BLaER1 (cell line): ENCODE measurements at regions not wholly inside any gene's neighbourhood (a gene's known extent, or its start where the extent isn't known, plus 50 kb on each side); places are given as distances from the start of the nearest gene placed in this dataset.

Experiments used
- H3K27ac ChIP-seq: shearing (Covaris generic); formaldehyde crosslinking; 2 replicates; pipeline ENCODE4 v1.8.1; 2022
- H3K27me3 ChIP-seq: shearing (Covaris generic); formaldehyde crosslinking; 2 replicates; pipeline ENCODE4 v1.8.1; 2022
- H3K36me3 ChIP-seq: shearing (Covaris generic); formaldehyde crosslinking; 2 replicates; pipeline ENCODE4 v1.8.1; 2022
- H3K4me1 ChIP-seq: shearing (Covaris generic); formaldehyde crosslinking; 2 replicates; pipeline ENCODE4 v1.8.1; 2022
- H3K4me2 ChIP-seq: shearing (Covaris generic); formaldehyde crosslinking; 2 replicates; pipeline ENCODE4 v1.8.1; 2022
- H3K4me3 ChIP-seq: shearing (Covaris generic); formaldehyde crosslinking; 2 replicates; pipeline ENCODE4 v1.8.1; 2022
- H3K9ac ChIP-seq: shearing (Covaris generic); formaldehyde crosslinking; 2 replicates; pipeline ENCODE4 v1.8.1; 2022
- H3K9me3 ChIP-seq: shearing (Covaris generic); formaldehyde crosslinking; 2 replicates; pipeline ENCODE4 v1.8.1; 2022
- H4K20me1 ChIP-seq: shearing (Covaris generic); formaldehyde crosslinking; 2 replicates; pipeline ENCODE4 v1.8.1; 2022
- Cebpa-rat ChIP-seq: shearing (Covaris generic); IDR thresholded peaks from 2 replicates; pipeline ENCODE4 v1.8.1; 2022

DNA sequence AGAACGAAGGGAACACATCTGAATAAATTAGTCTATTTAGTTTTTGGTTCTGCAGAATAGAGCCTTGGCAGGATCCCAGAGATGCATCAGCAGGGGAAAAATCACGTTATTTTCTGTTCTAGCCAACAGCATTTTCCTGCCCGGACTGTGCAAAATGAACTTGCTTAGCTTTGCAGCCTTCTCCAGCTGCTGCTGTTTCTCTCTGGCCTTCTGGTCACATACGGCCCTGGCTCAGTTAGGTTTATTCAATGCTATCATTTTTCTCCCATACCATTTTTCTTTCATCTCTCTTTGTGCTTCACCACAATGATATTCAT, 110.4 kb upstream of the KL start:
- Histone ChIP-seq H3K9me3 (no peaks in the 10 kb centered on the region), H3K4me2 (no peak overlapping the region), H3K4me1 (no peaks in the 10 kb centered on the region), H3K36me3 (no peaks in the 10 kb centered on the region), H3K9ac (no peak overlapping the region), H3K27me3 (no peaks in the 10 kb centered on the region), H4K20me1 (no peaks in the 10 kb centered on the region), H3K4me3 (no peak overlapping the region), H3K27ac (no peak overlapping the region)
- TF ChIP-seq Cebpa-rat, result no peak

DNA sequence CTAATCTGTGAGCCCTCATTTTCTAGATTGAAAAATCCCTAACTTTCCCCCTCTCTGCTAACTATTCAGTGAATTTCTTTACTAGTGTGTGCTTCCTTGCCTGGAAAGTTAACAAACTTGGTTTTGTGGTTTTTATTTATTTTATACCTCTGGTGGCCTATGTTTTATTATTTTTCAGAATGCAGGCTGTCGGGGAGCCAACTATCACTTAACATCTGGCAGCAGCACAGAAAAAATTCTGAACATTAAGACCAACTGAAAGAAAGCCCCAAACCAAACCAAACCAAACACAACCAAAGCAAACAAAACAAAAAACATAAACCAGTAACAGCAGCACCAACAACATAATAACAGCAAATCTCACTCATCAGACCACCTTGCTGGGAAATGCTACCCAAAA, 109.0 kb upstream of the KL start:
- TF ChIP-seq Cebpa-rat, result no peak

DNA sequence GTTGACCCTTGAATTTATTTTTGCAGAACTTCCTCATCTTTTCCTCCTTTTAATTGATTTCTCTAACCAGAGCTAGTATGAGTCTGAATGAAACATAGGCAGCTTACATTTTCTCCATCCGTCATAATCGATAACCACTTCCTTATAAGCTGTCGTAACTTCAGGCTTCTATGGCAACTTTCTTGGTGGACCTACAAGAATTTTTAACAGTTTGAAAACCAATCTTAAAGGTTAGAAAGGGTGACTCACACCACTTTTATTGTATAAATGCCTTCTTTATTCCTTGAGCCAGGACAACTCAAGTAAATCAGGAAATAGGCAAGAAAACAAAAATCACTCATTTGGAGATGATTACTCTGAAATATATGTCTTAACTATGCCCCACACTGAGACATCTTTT, 105.7 kb upstream of the KL start:
- H3K36me3 ChIP-seq, result no peaks in the 10 kb centered on the region
- H4K20me1 ChIP-seq, result no peaks in the 10 kb centered on the region
- no peak overlapping the region for H3K9ac ChIP-seq
- no peak overlapping the region for H3K4me3 ChIP-seq
- no peak overlapping the region for H3K27ac ChIP-seq
- no peak for TF ChIP-seq Cebpa-rat
- no peak overlapping the region for H3K4me2 ChIP-seq
- H3K9me3 ChIP-seq, result no peaks in the 10 kb centered on the region
- no peaks in the 10 kb centered on the region for H3K27me3 ChIP-seq
- H3K4me1 ChIP-seq, result no peaks in the 10 kb centered on the region

More for the DNA sequence above, 109.0 kb upstream of the KL start:
- Histone ChIP-seq H4K20me1 (no peaks in the 10 kb centered on the region), H3K4me3 (no peak overlapping the region), H3K9ac (no peak overlapping the region), H3K4me1 (no peaks in the 10 kb centered on the region), H3K27me3 (no peaks in the 10 kb centered on the region), H3K27ac (no peak overlapping the region), H3K36me3 (no peaks in the 10 kb centered on the region), H3K9me3 (no peaks in the 10 kb centered on the region), H3K4me2 (no peak overlapping the region)

DNA sequence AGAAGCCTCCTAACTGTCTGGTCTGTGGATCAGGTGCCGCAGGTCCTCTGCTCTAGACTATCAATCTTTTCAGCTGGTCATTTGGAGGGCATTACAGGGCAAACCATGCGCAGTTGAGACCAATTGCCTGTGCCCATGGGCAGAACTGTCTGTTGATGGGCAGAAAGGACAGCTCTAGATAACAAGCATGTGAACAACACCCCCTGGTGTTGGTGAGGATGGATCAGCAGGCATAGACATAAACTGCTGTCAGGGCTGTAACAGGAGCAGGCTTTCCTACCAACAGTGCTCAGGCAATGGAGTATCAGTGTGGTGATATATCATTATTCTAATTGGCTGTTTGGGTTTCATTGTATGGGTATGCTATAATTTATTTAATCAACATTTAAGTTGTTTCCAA, 104.7 kb upstream of the KL start:
- no peak overlapping the region for H3K27ac ChIP-seq
- peaks cover 3% of the 10 kb centered on the region; the same call in 1 of the 2 replicates for H3K9me3 ChIP-seq

DNA sequence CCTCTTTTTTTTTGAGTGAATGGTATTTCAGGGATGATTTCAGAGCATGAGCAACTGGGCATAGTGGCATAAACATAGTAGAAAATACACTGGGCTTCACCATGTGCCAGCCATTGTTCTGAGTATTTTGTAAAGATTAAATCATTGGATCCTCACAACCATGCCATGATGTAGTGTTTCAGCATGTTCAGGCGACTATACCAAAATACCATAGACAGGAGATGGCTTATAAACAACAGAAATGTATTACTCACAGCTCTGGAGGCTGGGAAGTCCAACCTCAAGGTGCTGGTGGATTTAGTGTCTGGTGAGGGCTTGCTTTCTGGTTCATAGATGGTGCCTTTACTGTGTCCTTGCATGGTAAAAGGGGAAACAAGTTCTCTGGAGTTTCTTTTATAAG, 101.5 kb upstream of the KL start:
- no peak overlapping the region for H3K27ac ChIP-seq
- H3K9me3 ChIP-seq, result peaks cover 13% of the 10 kb centered on the region; the same call in 1 of the 2 replicates
- H3K9ac ChIP-seq, result no peak overlapping the region
- H3K27me3 ChIP-seq, result no peaks in the 10 kb centered on the region
- H3K36me3 ChIP-seq, result no peaks in the 10 kb centered on the region
- no peaks in the 10 kb centered on the region for H4K20me1 ChIP-seq
- H3K4me3 ChIP-seq, result no peak overlapping the region
- no peak overlapping the region for H3K4me2 ChIP-seq
- no peaks in the 10 kb centered on the region for H3K4me1 ChIP-seq
- no peak for TF ChIP-seq Cebpa-rat

More for the DNA sequence above, 104.7 kb upstream of the KL start:
- H3K36me3 ChIP-seq, result no peaks in the 10 kb centered on the region
- no peak overlapping the region for H3K9ac ChIP-seq
- H3K4me3 ChIP-seq, result no peak overlapping the region
- H3K4me2 ChIP-seq, result no peak overlapping the region
- no peak for TF ChIP-seq Cebpa-rat
- no peaks in the 10 kb centered on the region for H4K20me1 ChIP-seq
- no peaks in the 10 kb centered on the region for H3K27me3 ChIP-seq
- no peaks in the 10 kb centered on the region for H3K4me1 ChIP-seq

DNA sequence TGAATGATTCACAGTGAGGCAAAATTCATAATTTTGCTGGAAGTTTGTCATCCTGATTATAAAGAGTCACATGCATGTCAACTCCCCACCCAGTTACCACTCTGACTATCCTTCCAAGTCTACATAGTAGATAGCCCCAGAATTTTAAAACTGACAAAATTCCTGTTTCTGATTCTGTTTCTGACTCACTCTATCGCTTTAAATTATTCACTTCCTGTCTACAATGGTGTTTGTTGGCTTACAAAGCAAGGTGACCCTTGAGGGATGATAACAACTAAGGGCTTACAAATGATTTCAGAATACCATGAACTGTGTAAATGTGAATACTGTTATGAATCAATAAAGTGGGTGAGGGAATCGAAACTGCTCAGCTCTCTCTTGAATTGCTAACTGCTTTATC, 98.7 kb upstream of the KL start:
- no peak overlapping the region for H3K4me3 ChIP-seq
- no peaks in the 10 kb centered on the region for H3K36me3 ChIP-seq
- TF ChIP-seq Cebpa-rat, result no peak
- H3K4me1 ChIP-seq, result no peaks in the 10 kb centered on the region
- no peaks in the 10 kb centered on the region for H4K20me1 ChIP-seq
- H3K4me2 ChIP-seq, result no peak overlapping the region
- peaks cover 13% of the 10 kb centered on the region; the same call in 1 of the 2 replicates for H3K9me3 ChIP-seq
- no peak overlapping the region for H3K9ac ChIP-seq
- no peak overlapping the region for H3K27ac ChIP-seq
- H3K27me3 ChIP-seq, result no peaks in the 10 kb centered on the region

DNA sequence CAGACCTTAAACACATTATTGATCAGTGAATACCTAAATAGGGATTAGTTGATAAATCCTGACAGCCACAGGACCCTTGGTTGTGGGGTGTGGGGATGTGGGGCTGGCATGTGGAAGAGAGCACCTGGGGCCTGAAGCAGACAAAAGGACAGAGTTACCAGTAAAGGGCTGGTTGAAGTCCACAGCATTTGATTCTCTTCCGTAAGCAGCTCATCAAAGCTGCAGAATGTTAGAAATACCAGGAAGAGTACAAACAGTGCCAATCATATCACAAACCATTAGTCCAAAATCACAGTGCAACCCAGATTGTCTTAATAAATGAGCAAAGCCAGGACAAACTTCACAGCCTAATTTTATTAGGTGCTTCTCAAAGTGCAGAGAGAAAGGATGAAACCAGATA, 92.5 kb upstream of the KL start:
- H4K20me1 ChIP-seq, result no peaks in the 10 kb centered on the region
- no peak overlapping the region for H3K9ac ChIP-seq
- H3K4me1 ChIP-seq, result no peaks in the 10 kb centered on the region
- no peak overlapping the region for H3K4me2 ChIP-seq
- no peaks in the 10 kb centered on the region for H3K36me3 ChIP-seq
- no peak for TF ChIP-seq Cebpa-rat
- no peak overlapping the region for H3K4me3 ChIP-seq
- no peaks in the 10 kb centered on the region for H3K9me3 ChIP-seq
- H3K27me3 ChIP-seq, result no peaks in the 10 kb centered on the region
- H3K27ac ChIP-seq, result no peak overlapping the region

DNA sequence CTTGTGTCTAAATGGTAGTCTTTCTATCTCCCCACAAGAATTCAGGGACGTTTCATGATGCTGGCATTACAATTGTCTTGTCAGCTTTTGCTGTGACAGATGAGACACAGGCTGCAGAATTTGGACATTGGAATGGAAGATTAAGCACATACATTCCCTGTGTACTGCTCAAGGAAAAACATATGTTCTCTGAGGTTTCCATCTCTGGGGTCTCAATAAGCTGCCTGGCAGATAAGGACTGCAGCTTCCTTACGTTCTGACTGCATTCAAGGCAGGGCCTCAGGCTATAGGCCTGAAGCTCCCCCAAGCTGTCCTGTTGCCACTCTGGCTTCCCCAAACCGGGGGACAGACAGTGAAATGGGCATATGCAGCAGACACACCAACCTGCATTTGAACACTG, 91.3 kb upstream of the KL start:
- Histone ChIP-seq H3K4me2 (no peak overlapping the region), H3K9ac (no peak overlapping the region), H3K36me3 (no peaks in the 10 kb centered on the region), H3K27me3 (no peaks in the 10 kb centered on the region), H3K27ac (no peak overlapping the region), H3K4me1 (no peaks in the 10 kb centered on the region), H4K20me1 (no peaks in the 10 kb centered on the region), H3K9me3 (no peaks in the 10 kb centered on the region), H3K4me3 (no peak overlapping the region)
- no peak for TF ChIP-seq Cebpa-rat

DNA sequence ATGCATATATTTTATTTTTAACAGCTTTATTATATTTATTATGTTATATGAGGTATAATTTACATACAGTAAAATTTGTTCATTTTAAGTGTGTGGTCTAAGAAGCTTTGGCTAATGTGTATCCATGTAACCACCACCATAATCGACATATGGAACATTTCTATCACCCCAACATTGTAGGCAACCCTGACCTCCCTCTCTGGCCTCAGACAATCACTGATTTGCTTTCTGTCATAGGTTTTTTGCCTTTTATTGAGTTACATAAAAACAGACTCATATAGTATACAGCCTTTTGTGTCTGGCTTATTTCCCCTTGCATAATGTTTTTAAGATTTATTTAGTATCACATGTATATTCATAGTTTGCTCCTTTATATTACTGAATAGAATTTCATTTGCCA, 90.7 kb upstream of the KL start:
- Histone ChIP-seq H3K9ac (no peak overlapping the region), H3K9me3 (no peaks in the 10 kb centered on the region), H3K4me3 (no peak overlapping the region), H3K4me1 (no peaks in the 10 kb centered on the region), H3K27ac (no peak overlapping the region), H3K27me3 (no peaks in the 10 kb centered on the region), H4K20me1 (no peaks in the 10 kb centered on the region), H3K36me3 (no peaks in the 10 kb centered on the region), H3K4me2 (no peak overlapping the region)
- TF ChIP-seq Cebpa-rat, result no peak

DNA sequence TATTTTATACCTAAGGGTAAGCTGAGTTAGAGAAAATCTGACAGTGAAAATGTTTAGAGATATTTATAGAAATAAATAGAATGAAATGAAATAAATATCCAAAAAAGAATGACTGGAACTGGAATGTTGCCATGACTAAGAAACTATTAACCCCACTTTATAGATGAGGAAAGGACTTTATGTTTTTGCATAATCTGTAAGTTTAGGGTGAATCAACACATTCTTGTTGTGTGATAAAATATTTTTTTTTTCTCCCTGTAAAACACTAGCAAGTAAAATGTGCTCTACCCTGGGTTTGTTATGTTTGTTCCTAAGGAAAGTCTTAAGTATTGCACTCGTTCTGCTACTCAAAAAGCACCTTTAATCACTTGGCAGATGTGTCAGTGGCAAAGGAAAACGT, 83.8 kb upstream of the KL start:
- Histone ChIP-seq H3K4me3 (no peak overlapping the region), H3K4me2 (no peak overlapping the region), H3K9me3 (peaks cover 7% of the 10 kb centered on the region), H3K4me1 (no peaks in the 10 kb centered on the region), H4K20me1 (no peaks in the 10 kb centered on the region), H3K27me3 (no peaks in the 10 kb centered on the region), H3K9ac (no peak overlapping the region), H3K36me3 (no peaks in the 10 kb centered on the region), H3K27ac (no peak overlapping the region)
- TF ChIP-seq Cebpa-rat, result no peak

DNA sequence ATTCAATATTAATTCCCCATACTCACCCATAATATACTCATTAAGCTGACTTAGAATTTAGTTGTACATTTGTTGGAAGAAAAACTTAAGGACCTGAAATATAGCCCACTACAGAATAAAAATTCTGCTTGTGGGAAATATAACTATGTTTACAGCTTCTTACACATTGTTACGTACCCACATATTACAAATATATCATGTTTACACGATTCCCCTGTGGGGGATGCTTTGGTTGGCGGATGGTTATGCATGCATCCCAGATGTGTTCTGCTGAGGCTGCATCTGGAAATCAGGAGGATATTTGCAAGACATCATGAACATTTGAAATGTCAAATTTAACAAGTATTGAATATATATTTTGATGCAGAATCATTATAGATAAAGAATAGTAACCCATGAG, 79.5 kb upstream of the KL start:
- Histone ChIP-seq H3K27ac (no peak overlapping the region), H3K9ac (no peak overlapping the region), H3K9me3 (peaks cover 16% of the 10 kb centered on the region), H3K4me2 (no peak overlapping the region), H4K20me1 (no peaks in the 10 kb centered on the region), H3K36me3 (no peaks in the 10 kb centered on the region), H3K27me3 (no peaks in the 10 kb centered on the region), H3K4me1 (peaks cover 27% of the 10 kb centered on the region), H3K4me3 (no peak overlapping the region)
- TF ChIP-seq Cebpa-rat, result no peak
